AG09309 (cell line): ENCODE measurements at regions not wholly inside any gene's neighbourhood (a gene's known extent, or its start where the extent isn't known, plus 50 kb on each side); places are given as distances from the start of the nearest gene placed in this dataset.

Experiments used
- DNase-seq: peaks from one replicate; pipeline ENCODE4 v3.0.0-alpha.2; 2010; ENCODE audit warnings: low read depth
- H3K4me3 ChIP-seq: 2 replicates; pipeline ENCODE4 v1.5.1; 2011; ENCODE audit warnings: mild to moderate bottlenecking, low read depth, low read length, moderate library complexity; ENCODE audit not compliant: control insufficient read depth
- CTCF ChIP-seq: IDR thresholded peaks from 2 replicates; pipeline ENCODE4 v1.5.1; 2011; ENCODE audit warnings: mild to moderate bottlenecking, low read depth, low read length, inconsistent platforms; ENCODE audit not compliant: insufficient read depth, control insufficient read depth; ENCODE audit errors: missing control alignments

DNA sequence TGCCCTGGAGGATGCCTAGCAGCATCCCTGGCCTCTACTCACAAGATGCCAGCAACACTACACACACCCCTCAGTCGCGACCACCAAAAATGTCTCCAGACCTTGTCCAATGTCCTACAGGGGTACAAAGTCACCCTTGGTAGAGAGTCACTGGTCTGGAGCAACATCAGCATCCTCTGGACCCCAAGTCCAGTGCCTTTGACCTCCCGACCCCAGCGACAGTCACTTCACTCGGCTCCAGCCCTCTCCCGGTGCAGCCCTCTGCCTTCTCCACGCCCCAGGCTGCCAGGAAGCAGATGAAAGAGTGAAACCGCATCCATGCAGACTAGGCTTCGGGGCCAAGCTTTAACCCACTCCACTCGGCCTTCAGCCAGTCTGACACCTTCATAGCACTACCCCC is 92.0 kb upstream of the SRSF6 start:
- no peak for DNase-seq
- H3K4me3 ChIP-seq = no peak overlapping the region
- no peak for TF ChIP-seq CTCF

- DNase-seq = no peak
- TF ChIP-seq CTCF = no peak
- H3K4me3 ChIP-seq = no peak overlapping the region
These were observed 93.7 kb upstream of the SRSF6 start for GRCh38 chr20:43364001-43364400.

DNA sequence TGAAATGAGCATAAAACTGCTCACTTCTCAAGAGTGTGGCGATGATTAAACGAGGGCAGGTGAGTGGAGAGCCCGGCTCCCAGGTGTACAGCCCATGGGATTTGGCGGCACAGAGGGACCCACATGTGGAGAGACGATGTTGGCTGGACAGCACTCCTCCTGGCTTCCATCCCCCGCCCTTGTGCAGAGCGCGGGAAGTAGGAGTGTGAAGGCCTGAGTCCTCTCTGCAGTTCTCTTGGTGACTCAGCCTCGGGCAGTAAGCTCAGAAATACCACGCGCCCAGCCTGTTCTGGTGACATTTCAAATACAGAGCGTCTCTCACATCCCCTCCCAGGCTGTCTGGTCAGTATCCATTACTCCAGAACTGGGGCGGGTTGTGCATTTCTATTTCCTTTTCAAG is 94.2 kb upstream of the SRSF6 start:
- TF ChIP-seq CTCF = no peak
- H3K4me3 ChIP-seq = no peak overlapping the region
- DNase-seq = no peak

GRCh38 chr20:43361526-43361925 is 96.2 kb upstream of the SRSF6 start:
- no peak for DNase-seq
- no peak for TF ChIP-seq CTCF
- H3K4me3 ChIP-seq = no peak overlapping the region

DNA sequence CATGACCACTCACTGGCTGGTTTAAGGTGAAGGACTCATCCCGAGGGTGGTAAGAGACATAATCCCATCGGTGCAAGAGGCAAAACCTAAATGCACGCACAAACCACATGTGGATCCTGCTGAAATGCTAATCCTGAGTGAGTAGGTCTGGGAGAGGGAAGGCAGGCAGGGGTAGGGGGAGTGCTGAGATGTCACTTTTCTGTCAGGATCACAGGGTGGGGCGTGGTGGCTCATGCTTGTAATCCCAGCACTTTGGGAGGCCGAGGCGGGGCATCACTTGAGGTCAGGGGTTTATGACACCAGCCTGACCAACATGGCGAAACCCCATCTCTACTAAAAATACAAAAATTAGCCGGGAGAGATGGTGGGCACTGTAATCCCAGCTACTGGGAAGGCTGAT is 97.7 kb upstream of the SRSF6 start:
- no peak overlapping the region for H3K4me3 ChIP-seq
- no peak for TF ChIP-seq CTCF
- DNase-seq = no peak

DNA sequence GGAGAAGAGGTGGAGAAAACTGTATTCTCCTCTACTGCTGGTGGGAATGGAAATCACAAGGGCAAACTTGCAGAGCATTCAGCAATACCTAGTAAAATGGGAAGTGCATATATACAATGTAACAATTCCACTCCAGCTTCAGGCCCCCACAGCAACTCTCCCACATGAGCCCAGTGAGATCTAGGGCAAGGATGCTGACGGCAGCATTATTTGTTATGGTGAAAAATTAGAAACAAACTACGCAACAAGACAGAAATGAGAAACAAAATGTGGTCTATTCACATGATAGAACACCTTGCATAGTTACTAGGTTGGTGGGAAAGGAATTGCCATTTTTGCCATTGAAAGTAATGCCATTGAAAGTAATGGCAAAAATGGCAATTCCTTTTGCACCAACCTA is 98.9 kb upstream of the SRSF6 start:
- H3K4me3 ChIP-seq = no peak overlapping the region
- no peak for TF ChIP-seq CTCF
- DNase-seq = no peak

GRCh38 chr20:43357352-43357751 is 100.3 kb upstream of the SRSF6 start:
- no peak overlapping the region for H3K4me3 ChIP-seq
- no peak for DNase-seq
- TF ChIP-seq CTCF = no peak
